ENCODE measurements at regions not wholly inside any gene's neighbourhood (a gene's known extent, or its start where the extent isn't known, plus 50 kb on each side); places are given as distances from the start of the nearest gene placed in this dataset.

DNA sequence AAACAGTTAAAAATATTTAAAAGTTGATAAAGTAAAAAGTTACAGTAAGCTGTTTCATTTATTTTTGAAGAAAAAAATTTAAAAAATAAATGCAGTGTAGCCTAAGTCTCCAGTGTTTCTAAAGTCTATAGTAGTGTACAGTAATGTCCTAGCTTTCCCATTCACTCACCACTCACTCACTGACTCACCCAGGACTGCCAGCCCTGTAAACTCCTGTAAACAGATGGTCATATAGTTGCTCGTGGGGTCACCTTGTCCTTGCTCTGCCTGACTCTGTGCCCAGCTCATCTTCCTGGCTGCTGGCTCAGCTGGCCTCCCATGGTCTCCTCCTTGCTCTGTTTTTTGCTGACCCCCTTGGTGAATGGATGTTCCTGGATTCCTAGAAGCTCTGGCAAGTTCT is 180.3 kb downstream of the VAPA start:
- H3K36me3 ChIP-seq (ENCODE audit: low read depth) = no peaks in the 10 kb centered on the region
- DNase-seq = no peak
- TF ChIP-seq, protein P1, sequence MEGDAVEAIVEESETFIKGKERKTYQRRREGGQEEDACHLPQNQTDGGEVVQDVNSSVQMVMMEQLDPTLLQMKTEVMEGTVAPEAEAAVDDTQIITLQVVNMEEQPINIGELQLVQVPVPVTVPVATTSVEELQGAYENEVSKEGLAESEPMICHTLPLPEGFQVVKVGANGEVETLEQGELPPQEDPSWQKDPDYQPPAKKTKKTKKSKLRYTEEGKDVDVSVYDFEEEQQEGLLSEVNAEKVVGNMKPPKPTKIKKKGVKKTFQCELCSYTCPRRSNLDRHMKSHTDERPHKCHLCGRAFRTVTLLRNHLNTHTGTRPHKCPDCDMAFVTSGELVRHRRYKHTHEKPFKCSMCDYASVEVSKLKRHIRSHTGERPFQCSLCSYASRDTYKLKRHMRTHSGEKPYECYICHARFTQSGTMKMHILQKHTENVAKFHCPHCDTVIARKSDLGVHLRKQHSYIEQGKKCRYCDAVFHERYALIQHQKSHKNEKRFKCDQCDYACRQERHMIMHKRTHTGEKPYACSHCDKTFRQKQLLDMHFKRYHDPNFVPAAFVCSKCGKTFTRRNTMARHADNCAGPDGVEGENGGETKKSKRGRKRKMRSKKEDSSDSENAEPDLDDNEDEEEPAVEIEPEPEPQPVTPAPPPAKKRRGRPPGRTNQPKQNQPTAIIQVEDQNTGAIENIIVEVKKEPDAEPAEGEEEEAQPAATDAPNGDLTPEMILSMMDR (IDR thresholded peaks at IDR 0.05) = no peak
- no peaks in the 10 kb centered on the region for H3K4me1 ChIP-seq (ENCODE audit: low read depth)
- no peak for ATAC-seq
- intact Hi-C loops (cut with DNase I, micrococcal nuclease) = no loop called here
- H3K4me3 ChIP-seq = no peak overlapping the region
- H3K9me3 ChIP-seq = no peaks in the 10 kb centered on the region

DNA sequence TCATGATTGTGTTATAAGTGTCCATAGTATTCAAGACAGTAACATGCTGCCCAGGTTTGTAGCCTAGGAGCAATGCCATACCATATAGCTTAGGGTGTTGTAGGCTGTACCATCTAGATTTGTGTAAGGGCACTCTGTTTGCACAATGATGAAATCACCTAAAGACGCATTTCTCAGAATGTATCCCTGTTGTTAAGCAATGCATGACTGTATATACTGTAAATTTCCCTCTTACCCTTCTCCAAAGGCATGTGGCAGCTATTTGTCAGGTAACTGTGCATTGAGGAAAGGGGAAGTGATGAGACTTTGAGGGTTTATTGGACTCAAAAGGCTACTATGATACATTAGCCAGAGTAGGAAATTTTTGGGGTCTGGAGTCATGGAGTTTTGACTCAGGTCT is 180.8 kb downstream of the VAPA start:
- intact Hi-C loops (cut with DNase I, micrococcal nuclease) = no loop called here
- no peak for ATAC-seq
- DNase-seq = no peak
- Histone ChIP-seq H3K36me3 (ENCODE audit: low read depth) (no peaks in the 10 kb centered on the region), H3K4me1 (ENCODE audit: low read depth) (no peaks in the 10 kb centered on the region), H3K4me3 (no peak overlapping the region), H3K9me3 (no peaks in the 10 kb centered on the region)
- TF ChIP-seq, protein P1 (IDR thresholded peaks at IDR 0.05) = no peak

DNA sequence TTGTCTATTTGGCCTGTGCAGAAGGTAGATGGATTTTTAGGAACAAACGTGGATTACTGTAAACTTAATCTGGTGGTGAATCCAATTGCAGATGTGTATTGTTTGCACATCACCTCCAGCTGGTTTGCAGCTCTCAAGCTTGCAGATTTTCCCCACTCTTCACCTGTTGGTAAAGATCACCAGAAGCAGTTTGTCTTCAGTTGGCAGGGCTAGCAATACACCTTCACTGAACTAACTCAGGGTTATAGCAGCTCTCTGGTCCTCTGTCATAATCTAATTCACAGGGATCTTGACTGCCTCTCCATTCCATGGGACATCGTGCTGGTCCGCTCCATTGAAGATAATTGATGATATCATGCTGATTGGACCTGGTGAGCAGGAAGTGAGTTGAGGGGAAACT is 181.5 kb downstream of the VAPA start:
- H3K4me1 ChIP-seq (ENCODE audit: low read depth) = no peaks in the 10 kb centered on the region
- ATAC-seq (no peak), DNase-seq (no peak)
- TF ChIP-seq, protein P1 (IDR thresholded peaks at IDR 0.05) = no peak
- no peak overlapping the region for H3K4me3 ChIP-seq
- intact Hi-C loops (cut with DNase I, micrococcal nuclease) = no loop called here
- no peaks in the 10 kb centered on the region for H3K9me3 ChIP-seq
- H3K36me3 ChIP-seq (ENCODE audit: low read depth) = no peaks in the 10 kb centered on the region

DNA sequence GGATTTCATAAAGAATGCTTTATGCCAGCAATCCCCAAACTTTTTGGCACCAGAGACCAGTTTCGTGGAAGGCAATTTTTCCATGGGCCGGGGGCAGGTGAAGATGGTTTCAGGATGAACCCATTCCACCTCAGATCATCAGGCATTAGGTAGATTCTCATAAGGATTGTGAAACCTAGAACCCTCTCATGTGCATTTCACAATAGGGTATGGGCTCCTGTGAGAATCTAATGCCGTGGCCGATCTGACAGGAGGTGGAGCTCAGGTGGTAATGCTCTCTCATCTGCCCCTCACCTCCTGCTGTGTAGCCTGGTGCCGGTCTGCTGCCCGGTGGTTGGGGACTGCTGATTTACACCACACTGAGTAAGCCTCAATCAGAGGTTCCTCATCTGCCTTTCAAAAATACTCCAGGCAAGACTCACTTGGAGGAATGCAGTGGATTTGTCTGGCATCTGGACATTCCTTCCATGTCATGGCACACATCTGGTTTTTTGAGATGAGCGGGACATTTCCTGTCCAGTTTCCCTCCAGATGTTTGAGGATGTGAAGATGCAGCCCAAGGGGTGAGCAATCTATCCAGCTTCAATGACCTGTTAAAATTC is 185.8 kb downstream of the VAPA start:
- DNase-seq = no peak
- ATAC-seq = no peak

DNA sequence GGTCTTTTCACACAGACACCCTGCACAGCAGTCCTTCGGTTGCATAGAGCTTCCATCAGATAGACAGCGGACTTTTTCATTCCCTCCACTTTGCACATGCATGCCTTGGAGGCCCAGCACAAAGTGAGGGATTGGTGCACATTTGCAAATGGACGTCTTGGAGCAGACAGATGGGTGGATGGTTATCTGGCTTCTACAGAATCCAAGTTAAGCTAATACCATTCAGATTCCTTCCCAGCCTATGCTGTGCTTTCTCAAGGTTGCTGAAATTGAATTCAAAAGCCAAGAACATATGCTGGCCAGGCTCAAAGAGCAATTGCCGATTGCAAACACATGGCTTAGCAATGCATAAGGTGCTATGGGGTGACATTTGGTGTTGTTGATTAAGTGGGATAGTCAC is 186.4 kb downstream of the VAPA start:
- no peak for DNase-seq
- no peak for ATAC-seq
- TF ChIP-seq, protein P1 (IDR thresholded peaks at IDR 0.05) = no peak
- Histone ChIP-seq H3K4me3 (no peak overlapping the region), H3K9me3 (no peaks in the 10 kb centered on the region), H3K4me1 (ENCODE audit: low read depth) (no peaks in the 10 kb centered on the region), H3K36me3 (ENCODE audit: low read depth) (no peaks in the 10 kb centered on the region)
- intact Hi-C loops (cut with DNase I, micrococcal nuclease) = no loop called here

More for the DNA sequence above, 185.8 kb downstream of the VAPA start:
- no peaks in the 10 kb centered on the region for H3K36me3 ChIP-seq (ENCODE audit: low read depth)
- H3K4me1 ChIP-seq (ENCODE audit: low read depth) = no peaks in the 10 kb centered on the region
- intact Hi-C loops (cut with DNase I, micrococcal nuclease) = no loop called here
- no peak overlapping the region for H3K4me3 ChIP-seq
- no peaks in the 10 kb centered on the region for H3K9me3 ChIP-seq
- TF ChIP-seq, protein P1 (IDR thresholded peaks at IDR 0.05) = no peak
